Endodermal cell (in vitro differentiated cells): ENCODE measurements at regions not wholly inside any gene's neighbourhood (a gene's known extent, or its start where the extent isn't known, plus 50 kb on each side); places are given as distances from the start of the nearest gene placed in this dataset.
"Not testable (repeated sequence)": the region's sequence is repeated elsewhere in the genome, so short reads cannot be mapped to it uniquely, and the experiment has no call there.

Experiments
- DNase-seq: peaks from one replicate; pipeline ENCODE4 v3.0.0-alpha.2; 2017
- H3K27ac ChIP-seq: 2 replicates; pipeline ENCODE4 v1.5.1; 2013; ENCODE audit warnings: mild to moderate bottlenecking, low read depth, low read length, moderate library complexity
- H3K27me3 ChIP-seq: 2 replicates; pipeline ENCODE4 v1.6.1; 2013; ENCODE audit warnings: mild to moderate bottlenecking, low read length, moderate library complexity; ENCODE audit not compliant: insufficient read depth, control insufficient read depth, poor library complexity, severe bottlenecking
- H3K36me3 ChIP-seq: 2 replicates; pipeline ENCODE4 v1.7.0; 2013; ENCODE audit warnings: mild to moderate bottlenecking, low read length, moderate library complexity; ENCODE audit not compliant: control insufficient read depth, insufficient read depth
- H3K4me1 ChIP-seq: one replicate; pipeline ENCODE4 v1.7.0; 2013; ENCODE audit warnings: low read length; ENCODE audit not compliant: control insufficient read depth, insufficient read depth
- H3K4me3 ChIP-seq: 2 replicates; pipeline ENCODE4 v1.5.1; 2013; ENCODE audit warnings: mild to moderate bottlenecking, low read length, moderate library complexity
- H3K9ac ChIP-seq: 2 replicates; pipeline ENCODE4 v1.6.1; 2013; ENCODE audit warnings: mild to moderate bottlenecking, low read length, moderate library complexity; ENCODE audit not compliant: poor library complexity, severe bottlenecking; ENCODE audit errors: extremely low read depth
- H3K9me3 ChIP-seq: 2 replicates; pipeline ENCODE4 v1.6.1; 2013; ENCODE audit warnings: mild to moderate bottlenecking, low read length, moderate library complexity; ENCODE audit not compliant: control insufficient read depth
- H3K27ac Mint-ChIP-seq: 2 replicates; pipeline ENCODE4 v1.8.0; 2020; ENCODE audit warnings: mixed read lengths
- H3K27me3 Mint-ChIP-seq: 2 replicates; pipeline ENCODE4 v1.8.0; 2021; ENCODE audit warnings: mild to moderate bottlenecking, mixed read lengths; ENCODE audit not compliant: insufficient read depth
- H3K36me3 Mint-ChIP-seq: 2 replicates; pipeline ENCODE4 v1.8.0; 2020; ENCODE audit warnings: low read depth, mixed read lengths
- H3K4me1 Mint-ChIP-seq: 2 replicates; pipeline ENCODE4 v1.8.0; 2020; ENCODE audit warnings: mixed read lengths
- H3K4me3 Mint-ChIP-seq: 2 replicates; pipeline ENCODE4 v1.8.0; 2020; ENCODE audit warnings: mild to moderate bottlenecking, moderate library complexity, mixed read lengths
- H3K9me3 Mint-ChIP-seq: 2 replicates; pipeline ENCODE4 v1.8.0; 2020; ENCODE audit warnings: mild to moderate bottlenecking, mixed read lengths
- WGBS, 2 experiments: methylation state at CpG; one replicate each; pipeline versions ENCODE4 v1.1.5 to v1.1.7; 2013; ENCODE audit warnings: missing lambda C conversion rate in 2 of 2, mixed read lengths in 1 of 2; ENCODE audit not compliant: insufficient coverage in 1 of 2, insufficient read length in 1 of 2; 5-methylcytosine and 5-hydroxymethylcytosine counted together
- TF ChIP-seq, protein P1 (sequence below): fragments of 200-600 bp; sonication (generic); conservative IDR thresholded peaks from 2 replicates; pipeline ENCODE4 v1.5.0; 2021; ENCODE audit warnings: antibody characterized with exemption, mild to moderate bottlenecking

DNA sequence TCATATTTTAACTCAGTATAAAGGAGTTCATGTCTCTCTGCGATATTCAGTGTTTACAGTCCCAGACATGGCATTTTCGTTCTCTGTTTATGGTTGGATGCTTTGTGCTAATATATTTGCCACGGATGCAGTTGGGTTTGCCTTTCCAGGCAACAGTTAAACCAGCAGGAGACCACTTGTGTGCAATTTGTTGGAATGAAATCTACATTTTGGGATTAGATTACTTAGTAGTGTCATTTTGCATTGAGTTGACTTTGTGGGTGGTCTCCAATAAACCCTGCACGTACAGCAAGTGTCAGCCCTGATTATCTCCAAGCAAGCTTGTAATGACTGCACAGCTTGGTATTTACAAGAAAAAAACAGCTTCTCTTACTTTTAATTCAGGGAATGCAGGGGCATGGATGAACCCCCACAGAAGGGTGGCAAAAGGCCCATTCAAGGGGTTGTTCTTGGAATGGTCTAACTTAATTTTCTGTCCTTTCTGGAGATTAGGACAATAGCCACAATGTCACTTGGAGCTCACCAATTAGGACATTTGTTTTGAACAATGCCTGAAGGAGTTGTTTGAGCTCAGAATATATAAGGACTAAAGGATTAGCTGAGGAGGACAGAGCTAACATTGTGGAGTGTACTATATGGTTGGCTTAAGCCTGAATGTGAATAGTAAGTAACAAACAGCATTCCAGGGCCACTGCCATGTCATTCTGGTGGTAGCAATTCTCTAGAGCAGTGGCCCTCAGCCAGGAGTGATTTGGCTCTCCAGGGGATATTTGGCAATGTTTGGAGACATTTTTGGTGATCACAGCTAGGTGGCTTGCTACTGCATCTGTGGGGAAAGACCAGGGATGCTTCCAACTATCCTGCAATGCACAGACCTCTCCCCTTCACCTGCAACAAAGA lies 121.5 kb downstream of the SLC4A3 start:
- DNase-seq = no peak
- Histone ChIP-seq H3K27me3 (no peaks in the 10 kb centered on the region), H3K9me3 (peaks cover 4% of the 10 kb centered on the region), H3K4me3 (no peak overlapping the region), H3K4me1 (no peaks in the 10 kb centered on the region), H3K27ac (no peak overlapping the region), H3K9ac (no peak overlapping the region), H3K36me3 (no peaks in the 10 kb centered on the region)
- TF ChIP-seq, protein P1, sequence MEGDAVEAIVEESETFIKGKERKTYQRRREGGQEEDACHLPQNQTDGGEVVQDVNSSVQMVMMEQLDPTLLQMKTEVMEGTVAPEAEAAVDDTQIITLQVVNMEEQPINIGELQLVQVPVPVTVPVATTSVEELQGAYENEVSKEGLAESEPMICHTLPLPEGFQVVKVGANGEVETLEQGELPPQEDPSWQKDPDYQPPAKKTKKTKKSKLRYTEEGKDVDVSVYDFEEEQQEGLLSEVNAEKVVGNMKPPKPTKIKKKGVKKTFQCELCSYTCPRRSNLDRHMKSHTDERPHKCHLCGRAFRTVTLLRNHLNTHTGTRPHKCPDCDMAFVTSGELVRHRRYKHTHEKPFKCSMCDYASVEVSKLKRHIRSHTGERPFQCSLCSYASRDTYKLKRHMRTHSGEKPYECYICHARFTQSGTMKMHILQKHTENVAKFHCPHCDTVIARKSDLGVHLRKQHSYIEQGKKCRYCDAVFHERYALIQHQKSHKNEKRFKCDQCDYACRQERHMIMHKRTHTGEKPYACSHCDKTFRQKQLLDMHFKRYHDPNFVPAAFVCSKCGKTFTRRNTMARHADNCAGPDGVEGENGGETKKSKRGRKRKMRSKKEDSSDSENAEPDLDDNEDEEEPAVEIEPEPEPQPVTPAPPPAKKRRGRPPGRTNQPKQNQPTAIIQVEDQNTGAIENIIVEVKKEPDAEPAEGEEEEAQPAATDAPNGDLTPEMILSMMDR = no peak
- Mint-ChIP-seq H3K27ac (no peak overlapping the region), H3K9me3 (peaks cover 25% of the 10 kb centered on the region), H3K27me3 (peaks cover 5% of the 10 kb centered on the region), H3K36me3 (peaks cover 2% of the 10 kb centered on the region), H3K4me3 (no peak overlapping the region), H3K4me1 (no peaks in the 10 kb centered on the region)
- 87 to 97% methylated on average over 4 of the region's 4 CpGs for WGBS, 2 experiments

DNA sequence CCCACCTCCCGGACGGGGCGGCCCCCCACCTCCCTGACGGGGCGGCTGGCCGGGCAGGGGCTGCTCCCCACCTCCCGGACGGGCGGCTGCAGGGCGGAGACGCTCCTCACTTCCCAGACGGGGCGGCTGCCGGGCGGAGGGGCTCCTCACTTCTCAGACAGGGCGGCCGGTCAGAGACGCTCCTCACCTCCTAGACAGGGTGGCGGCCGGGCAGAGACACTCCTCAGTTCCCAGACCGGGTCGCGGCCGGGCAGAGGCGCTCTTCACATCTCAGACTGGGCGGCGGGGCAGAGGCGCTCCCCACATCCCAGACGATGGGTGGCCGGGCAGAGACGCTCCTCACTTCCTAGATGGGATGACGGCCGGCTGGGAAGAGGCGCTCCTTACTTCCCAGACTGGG lies 123.7 kb downstream of the SLC4A3 start:
- not testable (repeated sequence) for H3K9ac ChIP-seq, H3K36me3 Mint-ChIP-seq, DNase-seq, H3K4me3 ChIP-seq, H3K36me3 ChIP-seq, H3K27ac Mint-ChIP-seq, H3K9me3 ChIP-seq, H3K4me1 Mint-ChIP-seq, H3K27me3 ChIP-seq, H3K27ac ChIP-seq, H3K4me1 ChIP-seq, H3K27me3 Mint-ChIP-seq, H3K4me3 Mint-ChIP-seq
- WGBS, 2 experiments = 94 to 96% methylated on average over 18 to 34 of the region's 34 CpGs
- peaks cover 32% of the 10 kb centered on the region for H3K9me3 Mint-ChIP-seq

DNA sequence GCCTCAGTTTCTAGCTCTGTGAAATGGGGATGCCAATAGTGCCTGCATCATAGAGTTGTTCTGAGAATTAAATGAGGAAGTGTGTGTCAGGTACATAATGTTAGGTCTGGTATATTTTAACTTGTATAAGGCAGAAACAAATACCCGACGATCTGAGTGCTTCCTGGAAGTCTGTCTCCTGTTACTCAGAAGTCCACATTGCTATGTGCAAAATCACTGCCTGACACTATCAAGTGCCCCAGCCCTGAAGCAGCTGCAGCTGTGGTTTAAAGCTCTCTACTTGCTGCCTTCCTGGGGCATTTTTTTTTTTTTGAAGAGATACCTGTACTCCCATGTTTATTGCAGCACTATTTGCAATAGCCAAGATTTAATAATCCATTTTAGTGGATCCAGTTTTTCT lies 125.3 kb downstream of the SLC4A3 start:
- no peak overlapping the region for H3K27ac Mint-ChIP-seq

More for the DNA sequence above, 125.3 kb downstream of the SLC4A3 start:
- no peak for DNase-seq
- no peaks in the 10 kb centered on the region for H3K27me3 Mint-ChIP-seq
- no peaks in the 10 kb centered on the region for H3K4me1 ChIP-seq
- H3K36me3 Mint-ChIP-seq = peaks cover 2% of the 10 kb centered on the region
- TF ChIP-seq, protein P1 = no peak
- peaks cover 32% of the 10 kb centered on the region for H3K9me3 Mint-ChIP-seq
- H3K27ac ChIP-seq = no peak overlapping the region
- H3K4me1 Mint-ChIP-seq = no peaks in the 10 kb centered on the region
- H3K4me3 ChIP-seq = no peak overlapping the region
- peaks cover 4% of the 10 kb centered on the region for H3K9me3 ChIP-seq
- 95 to 100% methylated on average over 2 of the region's 2 CpGs for WGBS, 2 experiments
- no peak overlapping the region for H3K4me3 Mint-ChIP-seq
- H3K36me3 ChIP-seq = no peaks in the 10 kb centered on the region
- H3K9ac ChIP-seq = no peak overlapping the region
- H3K27me3 ChIP-seq = no peaks in the 10 kb centered on the region
